ENCODE measurements at regions not wholly inside any gene's neighbourhood (a gene's known extent, or its start where the extent isn't known, plus 50 kb on each side); places are given as distances from the start of the nearest gene placed in this dataset.

- DNase-seq (no peak), ATAC-seq (ENCODE audit: low read depth) (no peak)
- H3K9me3 Mint-ChIP-seq, result peaks cover 6% of the 10 kb centered on the region
- H3K4me3 Mint-ChIP-seq, result no peak overlapping the region
- no peaks in the 10 kb centered on the region for H3K36me3 Mint-ChIP-seq
- H3K4me1 Mint-ChIP-seq, result no peaks in the 10 kb centered on the region
- no peak overlapping the region for H3K27ac Mint-ChIP-seq
- POLR2A ChIA-PET, result no interaction called here
- H3K27me3 Mint-ChIP-seq, result no peaks in the 10 kb centered on the region
Observed at GRCh38 chr16:65540901-65541300, 419.0 kb upstream of the CDH11 start.

GRCh38 chr16:65538976-65539375 lies 417.1 kb upstream of the CDH11 start:
- POLR2A ChIA-PET, result no interaction called here
- ATAC-seq (ENCODE audit: low read depth) (no peak), DNase-seq (no peak)
- no peaks in the 10 kb centered on the region for H3K27me3 Mint-ChIP-seq
- H3K9me3 Mint-ChIP-seq, result peaks cover 6% of the 10 kb centered on the region
- no peak overlapping the region for H3K4me3 Mint-ChIP-seq
- H3K36me3 Mint-ChIP-seq, result no peaks in the 10 kb centered on the region
- H3K4me1 Mint-ChIP-seq, result no peaks in the 10 kb centered on the region
- no peak overlapping the region for H3K27ac Mint-ChIP-seq

DNA sequence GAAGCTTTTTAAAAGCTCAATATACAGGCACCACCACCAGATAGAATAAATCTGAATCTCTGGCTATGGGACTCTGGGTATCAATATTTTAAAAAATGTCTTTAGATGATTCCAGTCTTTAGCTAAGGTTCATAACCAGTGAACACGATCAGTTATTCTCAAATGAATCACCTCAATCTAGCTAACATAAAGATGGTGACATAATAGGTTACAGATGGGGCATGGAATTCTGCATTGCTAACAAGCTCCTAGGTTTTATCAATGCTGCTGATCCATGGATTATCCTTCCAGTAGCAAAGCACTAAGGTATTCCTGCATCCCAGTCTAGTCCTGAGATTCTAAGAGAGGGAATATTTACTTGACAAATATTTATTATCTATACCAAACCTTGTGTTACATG lies 415.5 kb upstream of the CDH11 start:
- Mint-ChIP-seq H3K27ac (no peak overlapping the region), H3K4me1 (no peaks in the 10 kb centered on the region), H3K27me3 (no peaks in the 10 kb centered on the region), H3K36me3 (no peaks in the 10 kb centered on the region), H3K4me3 (no peak overlapping the region), H3K9me3 (peaks cover 7% of the 10 kb centered on the region)
- DNase-seq (no peak), ATAC-seq (ENCODE audit: low read depth) (no peak)
- POLR2A ChIA-PET, result no interaction called here

- no peaks in the 10 kb centered on the region for H3K4me1 Mint-ChIP-seq
Observed at GRCh38 chr16:65534121-65534528, 412.3 kb upstream of the CDH11 start.

GRCh38 chr16:65532846-65533245 lies 411.0 kb upstream of the CDH11 start:
- no peaks in the 10 kb centered on the region for H3K27me3 Mint-ChIP-seq
- no peak for DNase-seq
- ATAC-seq (ENCODE audit: low read depth), result no peak
- no peak overlapping the region for H3K4me3 Mint-ChIP-seq
- H3K36me3 Mint-ChIP-seq, result no peaks in the 10 kb centered on the region
- POLR2A ChIA-PET, result no interaction called here
- no peak overlapping the region for H3K27ac Mint-ChIP-seq
- no peaks in the 10 kb centered on the region for H3K4me1 Mint-ChIP-seq
- H3K9me3 Mint-ChIP-seq, result peaks cover 4% of the 10 kb centered on the region

More at GRCh38 chr16:65534121-65534528, 412.3 kb upstream of the CDH11 start:
- POLR2A ChIA-PET, result no interaction called here
- Mint-ChIP-seq H3K9me3 (peaks cover 6% of the 10 kb centered on the region), H3K4me3 (no peak overlapping the region), H3K36me3 (no peaks in the 10 kb centered on the region), H3K27ac (no peak overlapping the region), H3K27me3 (no peaks in the 10 kb centered on the region)
- ATAC-seq (ENCODE audit: low read depth), result no peak
- DNase-seq, result no peak

- no peak for ATAC-seq (ENCODE audit: low read depth)
- Mint-ChIP-seq H3K27me3 (no peaks in the 10 kb centered on the region), H3K27ac (no peak overlapping the region), H3K36me3 (no peaks in the 10 kb centered on the region), H3K9me3 (peaks cover 4% of the 10 kb centered on the region), H3K4me3 (no peak overlapping the region), H3K4me1 (no peaks in the 10 kb centered on the region)
- DNase-seq, result no peak
- POLR2A ChIA-PET, result no interaction called here
Observed at GRCh38 chr16:65532258-65532657, 410.4 kb upstream of the CDH11 start.

DNA sequence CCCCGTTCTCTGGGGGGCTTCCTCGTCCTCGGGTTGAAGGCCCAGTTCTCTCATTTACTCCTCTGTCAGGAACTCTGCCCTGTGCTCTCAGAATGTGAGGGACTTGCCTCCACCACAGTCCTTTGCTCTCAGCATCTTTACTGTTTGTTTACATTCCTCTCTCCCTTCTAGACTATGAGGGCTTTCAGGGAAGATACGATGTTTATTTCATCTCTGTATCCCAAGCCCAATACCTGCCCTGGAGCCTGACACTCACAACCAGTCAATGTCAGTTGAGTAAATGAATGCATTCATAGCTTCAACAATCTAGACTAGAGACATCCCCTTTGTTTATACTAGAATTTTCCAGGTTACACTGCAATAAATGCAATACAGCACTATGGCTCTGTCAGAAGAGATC lies 409.6 kb upstream of the CDH11 start:
- Mint-ChIP-seq H3K27me3 (no peaks in the 10 kb centered on the region), H3K27ac (no peak overlapping the region)
- POLR2A ChIA-PET, result no interaction called here

GRCh38 chr16:65525707-65526106 lies 403.8 kb upstream of the CDH11 start:
- H3K4me1 Mint-ChIP-seq, result no peaks in the 10 kb centered on the region
- H3K27ac Mint-ChIP-seq, result no peak overlapping the region
- DNase-seq (no peak), ATAC-seq (ENCODE audit: low read depth) (no peak)
- peaks cover 3% of the 10 kb centered on the region for H3K9me3 Mint-ChIP-seq
- POLR2A ChIA-PET, result no interaction called here
- H3K4me3 Mint-ChIP-seq, result no peak overlapping the region
- H3K27me3 Mint-ChIP-seq, result peaks cover 4% of the 10 kb centered on the region
- H3K36me3 Mint-ChIP-seq, result no peaks in the 10 kb centered on the region

More for the DNA sequence above, 409.6 kb upstream of the CDH11 start:
- no peak overlapping the region for H3K4me3 Mint-ChIP-seq
- no peak for DNase-seq
- H3K9me3 Mint-ChIP-seq, result peaks cover 4% of the 10 kb centered on the region
- H3K4me1 Mint-ChIP-seq, result no peaks in the 10 kb centered on the region
- no peak for ATAC-seq (ENCODE audit: low read depth)
- H3K36me3 Mint-ChIP-seq, result no peaks in the 10 kb centered on the region

DNA sequence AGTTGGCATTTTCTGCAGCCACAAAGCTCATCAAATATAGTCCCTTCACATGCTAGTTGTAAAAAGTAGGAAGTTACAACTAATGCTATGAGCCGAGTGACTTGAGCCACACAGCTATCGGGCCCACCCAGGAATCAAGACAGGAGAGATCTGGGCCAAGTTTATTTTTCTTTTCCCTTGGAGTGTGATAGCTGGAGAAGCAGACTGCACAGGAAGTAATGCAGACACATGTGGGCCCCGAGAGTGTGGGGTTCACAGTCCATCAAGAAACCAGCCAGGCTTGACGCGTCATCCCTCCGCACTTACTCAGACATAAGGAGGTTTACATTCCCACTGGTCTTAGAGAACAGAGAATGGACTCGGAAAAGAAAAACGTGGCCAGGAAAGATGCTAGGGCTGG lies 403.1 kb upstream of the CDH11 start:
- Mint-ChIP-seq H3K4me3 (no peak overlapping the region), H3K36me3 (no peaks in the 10 kb centered on the region), H3K9me3 (peaks cover 3% of the 10 kb centered on the region), H3K27me3 (peaks cover 4% of the 10 kb centered on the region), H3K4me1 (no peaks in the 10 kb centered on the region), H3K27ac (no peak overlapping the region)
- POLR2A ChIA-PET, result no interaction called here
- DNase-seq (no peak), ATAC-seq (ENCODE audit: low read depth) (no peak)

- H3K27me3 Mint-ChIP-seq, result peaks cover 4% of the 10 kb centered on the region
- peaks cover 2% of the 10 kb centered on the region for H3K9me3 Mint-ChIP-seq
- no peak overlapping the region for H3K4me3 Mint-ChIP-seq
- no peaks in the 10 kb centered on the region for H3K36me3 Mint-ChIP-seq
- DNase-seq, result no peak
- H3K4me1 Mint-ChIP-seq, result no peaks in the 10 kb centered on the region
- POLR2A ChIA-PET, result no interaction called here
- no peak overlapping the region for H3K27ac Mint-ChIP-seq
- no peak for ATAC-seq (ENCODE audit: low read depth)
Observed at GRCh38 chr16:65524231-65524630, 402.4 kb upstream of the CDH11 start.

DNA sequence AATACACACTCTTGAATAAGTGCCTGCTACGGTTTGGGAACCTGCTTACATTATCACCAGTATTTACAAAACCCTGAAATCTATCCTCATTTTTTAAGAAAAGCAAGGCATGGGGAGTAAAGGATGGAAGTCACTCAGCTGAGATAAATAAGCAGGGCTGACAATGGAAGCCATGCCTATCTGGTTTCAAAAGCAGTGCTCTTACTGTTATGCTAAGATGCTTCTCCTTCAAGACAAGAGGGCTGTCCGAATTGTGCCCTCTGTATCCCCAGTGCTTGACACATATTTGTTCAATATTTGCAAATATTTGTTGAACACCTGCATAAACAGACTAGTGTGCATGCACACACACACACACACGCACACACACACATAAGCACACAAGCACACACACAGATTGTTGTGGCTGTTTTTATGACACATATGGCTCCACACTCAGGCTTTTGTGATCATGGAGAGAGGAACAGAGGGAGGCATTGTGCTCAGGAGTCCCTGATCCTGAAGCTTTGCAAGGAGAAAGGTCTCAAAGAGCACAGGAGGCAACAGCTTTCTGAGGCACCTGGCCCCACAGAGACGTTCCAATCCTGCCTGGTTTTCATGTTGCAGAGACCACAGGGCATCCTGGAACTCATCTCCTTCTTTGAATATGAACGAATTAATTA lies 401.6 kb upstream of the CDH11 start:
- no peaks in the 10 kb centered on the region for H3K4me1 Mint-ChIP-seq
- POLR2A ChIA-PET, result no interaction called here
- no peaks in the 10 kb centered on the region for H3K36me3 Mint-ChIP-seq
- ATAC-seq (ENCODE audit: low read depth), result no peak
- peaks cover 4% of the 10 kb centered on the region for H3K27me3 Mint-ChIP-seq
- no peak overlapping the region for H3K4me3 Mint-ChIP-seq
- peaks cover 2% of the 10 kb centered on the region for H3K9me3 Mint-ChIP-seq
- no peak overlapping the region for H3K27ac Mint-ChIP-seq
- DNase-seq, result no peak

DNA sequence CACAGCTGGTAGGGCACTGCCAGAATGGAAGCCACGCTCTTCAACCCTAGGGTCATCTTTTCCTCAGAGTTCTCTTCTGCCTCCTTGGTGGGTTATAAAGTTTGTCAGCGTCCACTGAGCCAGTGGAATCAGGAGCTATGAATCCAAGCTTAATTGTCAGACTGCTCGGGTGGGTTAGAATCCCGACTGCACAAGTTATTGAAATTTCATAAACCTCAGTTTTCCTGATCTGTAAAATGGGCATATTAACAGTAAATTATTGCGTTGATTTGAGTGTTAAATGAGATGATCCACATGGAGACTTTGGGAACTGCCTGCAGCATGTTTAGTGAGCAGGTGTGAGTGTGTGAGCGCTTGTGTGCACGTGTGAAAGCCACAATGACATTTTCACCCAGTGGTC lies 400.5 kb upstream of the CDH11 start:
- Mint-ChIP-seq H3K9me3 (peaks cover 2% of the 10 kb centered on the region), H3K4me3 (no peak overlapping the region), H3K27me3 (peaks cover 4% of the 10 kb centered on the region), H3K4me1 (no peaks in the 10 kb centered on the region), H3K27ac (no peak overlapping the region), H3K36me3 (no peaks in the 10 kb centered on the region)
- POLR2A ChIA-PET, result no interaction called here
- ATAC-seq (ENCODE audit: low read depth) (no peak), DNase-seq (no peak)

GRCh38 chr16:65521633-65522328 lies 399.9 kb upstream of the CDH11 start:
- POLR2A ChIA-PET, result no interaction called here
- peaks cover 2% of the 10 kb centered on the region for H3K9me3 Mint-ChIP-seq
- no peaks in the 10 kb centered on the region for H3K4me1 Mint-ChIP-seq
- H3K4me3 Mint-ChIP-seq, result no peak overlapping the region
- DNase-seq, result no peak
- ATAC-seq (ENCODE audit: low read depth), result no peak
- H3K27ac Mint-ChIP-seq, result no peak overlapping the region
- no peaks in the 10 kb centered on the region for H3K36me3 Mint-ChIP-seq
- peaks cover 4% of the 10 kb centered on the region for H3K27me3 Mint-ChIP-seq

DNA sequence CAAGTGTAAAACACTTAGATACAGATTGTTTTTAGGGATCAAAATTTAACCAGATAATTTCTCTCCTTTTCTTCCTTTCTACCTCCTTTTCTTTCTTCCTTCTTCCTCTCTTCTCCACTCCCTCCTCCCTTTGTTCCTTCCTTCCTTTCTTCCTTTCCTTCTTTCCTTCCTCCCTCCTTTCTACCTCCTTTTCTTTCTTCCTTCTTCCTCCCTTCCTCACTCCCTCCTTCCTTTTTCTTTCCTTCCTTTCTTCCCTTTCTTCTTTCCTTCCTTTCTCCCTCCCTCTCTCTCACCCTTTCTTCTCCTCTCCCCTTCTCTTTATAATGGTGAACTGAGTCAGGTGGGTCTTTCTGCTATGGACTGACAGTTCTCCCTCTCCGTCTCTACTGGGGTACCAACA lies 397.5 kb upstream of the CDH11 start:
- DNase-seq, result no peak
- Mint-ChIP-seq H3K4me1 (no peaks in the 10 kb centered on the region), H3K36me3 (no peaks in the 10 kb centered on the region), H3K4me3 (no peak overlapping the region), H3K9me3 (peaks cover 6% of the 10 kb centered on the region), H3K27me3 (peaks cover 4% of the 10 kb centered on the region), H3K27ac (no peak overlapping the region)
- POLR2A ChIA-PET, result no interaction called here
- ATAC-seq (ENCODE audit: low read depth), result no peak

All from activated naive CD8-positive, alpha-beta T cell treated with anti-CD3 and anti-CD28 coated beads, Interleukin-2, amount 10 ng/mL, durations not matched to agents 7 days and 5 days (primary cell).